Smooth muscle cell (in vitro differentiated cells): ENCODE measurements at regions not wholly inside any gene's neighbourhood (a gene's known extent, or its start where the extent isn't known, plus 50 kb on each side); places are given as distances from the start of the nearest gene placed in this dataset.

Source experiments
- DNase-seq: peaks from one replicate; lab custom pipeline; 2025; ENCODE audit not compliant: unreplicated experiment; lab: John Stamatoyannopoulos, UW
- H2AFZ ChIP-seq: fragments of 200-600 bp; sonication (generic); 2 replicates; pipeline ENCODE4 v1.6.0; 2016; ENCODE audit warnings: antibody characterized with exemption, low read depth, mild to moderate bottlenecking
- H3F3A ChIP-seq: fragments of 200-600 bp; sonication (generic); 2 replicates; pipeline ENCODE4 v1.6.0; 2017; ENCODE audit warnings: antibody characterized with exemption, low read depth
- H3K27ac ChIP-seq: fragments of 200-600 bp; sonication (generic); 2 replicates; pipeline ENCODE4 v1.5.1; 2016; ENCODE audit warnings: low read depth, mild to moderate bottlenecking
- H3K27me3 ChIP-seq: fragments of 200-600 bp; sonication (generic); 2 replicates; pipeline ENCODE4 v1.6.1; 2016; ENCODE audit warnings: low read depth, mild to moderate bottlenecking
- H3K36me3 ChIP-seq: fragments of 200-600 bp; sonication (generic); 2 replicates; pipeline ENCODE4 v1.5.1; 2016; ENCODE audit warnings: low read depth
- H3K4me1 ChIP-seq: fragments of 200-600 bp; sonication (generic); 2 replicates; pipeline ENCODE4 v1.5.1; 2016; ENCODE audit warnings: low read depth
- H3K4me2 ChIP-seq: fragments of 200-600 bp; sonication (generic); 2 replicates; pipeline ENCODE4 v1.6.0; 2016; ENCODE audit warnings: mild to moderate bottlenecking
- H3K4me3 ChIP-seq: fragments of 200-600 bp; sonication (generic); 2 replicates; pipeline ENCODE4 v1.5.1; 2016; ENCODE audit warnings: mild to moderate bottlenecking
- H3K79me2 ChIP-seq: fragments of 200-600 bp; sonication (generic); 2 replicates; pipeline ENCODE4 v1.6.0; 2016; ENCODE audit warnings: low read depth, mild to moderate bottlenecking
- H3K9ac ChIP-seq: fragments of 200-600 bp; sonication (generic); 2 replicates; pipeline ENCODE4 v1.6.0; 2016; ENCODE audit warnings: low read depth
- H3K9me3 ChIP-seq: fragments of 200-600 bp; sonication (generic); replicated peaks from 2 replicates; pipeline ENCODE4 v1.5.1; 2016; ENCODE audit warnings: low read depth
- H4K20me1 ChIP-seq: fragments of 200-600 bp; sonication (generic); 2 replicates; pipeline ENCODE4 v1.6.0; 2016; ENCODE audit warnings: low read depth
- CTCF ChIP-seq: fragments of 200-600 bp; sonication (generic); IDR thresholded peaks from 2 replicates; pipeline ENCODE4 v1.5.1; 2017; ENCODE audit warnings: borderline replicate concordance, mild to moderate bottlenecking, antibody characterized with exemption; ENCODE audit not compliant: insufficient read depth, poor library complexity, severe bottlenecking
- WGBS: methylation state at CpG from one replicate; pipeline ENCODE4 v1.1.7; 2016; ENCODE audit warnings: low lambda C conversion rate; 5-methylcytosine and 5-hydroxymethylcytosine counted together

GRCh38 chr6:98118397-98119045 lies 715.9 kb upstream of the POU3F2 start:
- no peak for DNase-seq
- Histone ChIP-seq H3K4me3 (no peak overlapping the region), H3K79me2 (no peaks in the 10 kb centered on the region), H3K9ac (no peak overlapping the region), H3K27me3 (no peaks in the 10 kb centered on the region), H3K27ac (no peak overlapping the region), H3K4me1 (peaks cover 39% of the 10 kb centered on the region), H3K4me2 (no peak overlapping the region), H3F3A (no peaks in the 10 kb centered on the region), H3K36me3 (no peaks in the 10 kb centered on the region), H4K20me1 (no peaks in the 10 kb centered on the region), H3K9me3 (no peaks in the 10 kb centered on the region), H2AFZ (no peak overlapping the region)
- 68% methylated on average over 6 of the region's 6 CpGs for WGBS
- no peak for TF ChIP-seq CTCF

GRCh38 chr6:98124171-98124570 lies 710.2 kb upstream of the POU3F2 start:
- DNase-seq = no peak
- H3K27me3 ChIP-seq = no peaks in the 10 kb centered on the region
- H3K9me3 ChIP-seq = no peaks in the 10 kb centered on the region
- H3K4me2 ChIP-seq = no peak overlapping the region
- no peak for TF ChIP-seq CTCF
- H2AFZ ChIP-seq = no peak overlapping the region
- H3K27ac ChIP-seq = no peak overlapping the region
- H3K4me1 ChIP-seq = peaks cover 10% of the 10 kb centered on the region
- H3K36me3 ChIP-seq = no peaks in the 10 kb centered on the region
- H3K79me2 ChIP-seq = no peaks in the 10 kb centered on the region
- no peaks in the 10 kb centered on the region for H3F3A ChIP-seq
- no peak overlapping the region for H3K4me3 ChIP-seq
- 90% methylated on average over 2 of the region's 2 CpGs for WGBS
- H4K20me1 ChIP-seq = no peaks in the 10 kb centered on the region
- no peak overlapping the region for H3K9ac ChIP-seq

- Histone ChIP-seq H3K79me2 (no peaks in the 10 kb centered on the region), H2AFZ (no peak overlapping the region), H3K4me2 (no peak overlapping the region), H3K36me3 (no peaks in the 10 kb centered on the region), H3K27ac (no peak overlapping the region), H3K4me1 (peaks cover 23% of the 10 kb centered on the region), H3K9ac (no peak overlapping the region), H3K27me3 (no peaks in the 10 kb centered on the region), H3F3A (no peaks in the 10 kb centered on the region), H3K4me3 (no peak overlapping the region), H4K20me1 (no peaks in the 10 kb centered on the region), H3K9me3 (no peaks in the 10 kb centered on the region)
- 89% methylated on average over 5 of the region's 5 CpGs for WGBS
- DNase-seq = no peak
- no peak for TF ChIP-seq CTCF
Observed at GRCh38 chr6:98131290-98131990, 702.9 kb upstream of the POU3F2 start.

GRCh38 chr6:98136333-98136732 lies 698.0 kb upstream of the POU3F2 start:
- Histone ChIP-seq H3F3A (no peaks in the 10 kb centered on the region), H3K36me3 (no peaks in the 10 kb centered on the region), H3K79me2 (no peaks in the 10 kb centered on the region), H3K4me3 (no peak overlapping the region), H2AFZ (no peak overlapping the region), H3K9me3 (no peaks in the 10 kb centered on the region), H3K27ac (no peak overlapping the region), H3K4me1 (peaks cover 43% of the 10 kb centered on the region), H3K27me3 (no peaks in the 10 kb centered on the region), H3K4me2 (no peak overlapping the region), H4K20me1 (no peaks in the 10 kb centered on the region), H3K9ac (no peak overlapping the region)
- WGBS = 59% methylated on average over 4 of the region's 4 CpGs
- no peak for DNase-seq
- TF ChIP-seq CTCF = no peak
